Body of pancreas (tissue), 4 donors: ENCODE measurements at regions not wholly inside any gene's neighbourhood (a gene's known extent, or its start where the extent isn't known, plus 50 kb on each side); places are given as distances from the start of the nearest gene placed in this dataset.
"Not testable (repeated sequence)": the region's sequence is repeated elsewhere in the genome, so short reads cannot be mapped to it uniquely, and the experiment has no call there.

Experiments
- ATAC-seq: fragments of 150-250 bp; one replicate; pipeline ENCODE4 v1.9.1; 2016
- DNase-seq, 4 donors: peaks; one replicate each; pipeline ENCODE4 v3.0.0-alpha.2; 2019
- H3K27ac ChIP-seq, 4 donors: fragments of 200-600 bp; sonication (generic); 1 replicate in 3 of 4; 2 replicates in 1 of 4; pipeline versions ENCODE4 v1.5.1 to v1.6.1; 2016 to 2019; ENCODE audit warnings: mild to moderate bottlenecking in 1 of 4, mixed read lengths in 1 of 4, moderate library complexity in 1 of 4
- H3K27me3 ChIP-seq, 2 donors: fragments of 200-600 bp; sonication (generic); one replicate each; pipeline ENCODE4 v1.6.0; 2016; ENCODE audit warnings: mild to moderate bottlenecking in 1 of 2
- H3K36me3 ChIP-seq, 2 donors: fragments of 200-600 bp; sonication (generic); replicated peaks in 1 of 2; 2 replicates each; pipeline ENCODE4 v1.5.1; 2016; ENCODE audit warnings: low read depth in 2 of 2; ENCODE audit not compliant: insufficient read depth in 1 of 2
- H3K4me1 ChIP-seq: fragments of 200-600 bp; sonication (generic); one replicate; pipeline ENCODE4 v1.6.0; 2016
- H3K4me3 ChIP-seq, 2 donors: fragments of 200-600 bp; sonication (generic); 1 replicate in 1 of 2; 2 replicates in 1 of 2; pipeline ENCODE4 v1.5.1; 2016 to 2019
- H3K9me3 ChIP-seq, 3 donors: fragments of 200-600 bp; sonication (generic); 1 replicate in 2 of 3; 2 replicates in 1 of 3; pipeline ENCODE4 v1.5.1; 2016
- POLR2A ChIP-seq, 3 donors: fragments of 450-650 bp; IDR thresholded peaks; one replicate each; pipeline ENCODE4 v1.6.1; 2016; ENCODE audit warnings: antibody characterized with exemption in 3 of 3, mild to moderate bottlenecking in 2 of 3
- WGBS, 2 donors: methylation state at CpG; one replicate each; pipeline ENCODE4 v1.1.5; 2017; 5-methylcytosine and 5-hydroxymethylcytosine counted together
- intact Hi-C: fragments of 100-400 bp; cut with DNase I; formaldehyde crosslinking; loops from one replicate; pipeline ENCODE4 v1.15.1; 2023
- TF ChIP-seq, protein P1 (sequence below), 7 experiments: fragments of 450-650 bp in 4 of 7; fragments of 200-600 bp in 3 of 7; sonication (generic) in 3 of 7; IDR thresholded peaks; one replicate each; pipeline ENCODE4 v1.5.1; 2016 to 2019; ENCODE audit warnings: antibody characterized with exemption in 7 of 7

DNA sequence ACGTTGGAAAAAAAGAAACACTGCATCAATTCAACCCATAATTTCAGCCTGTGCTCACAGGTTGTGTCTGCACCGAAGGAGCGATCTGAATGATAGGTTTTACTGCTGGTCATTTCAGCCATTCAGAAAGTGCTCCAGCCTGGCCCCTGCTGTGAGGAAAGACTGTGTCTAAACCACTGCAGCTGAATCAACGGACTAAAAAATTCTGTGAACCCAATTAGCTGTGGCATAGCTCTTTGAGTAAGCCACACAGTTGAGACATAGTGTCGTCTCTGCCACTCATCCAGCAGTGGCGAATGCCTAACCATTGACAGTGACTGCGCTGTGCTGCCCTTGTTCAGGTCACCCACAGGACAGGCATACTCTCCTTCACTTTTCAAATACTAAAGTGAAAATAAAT, 179.8 kb downstream of the COG6 start:
- no peaks in the 10 kb centered on the region for H3K36me3 ChIP-seq
- TF ChIP-seq POLR2A (IDR thresholded peaks at IDR 0.05), result no peak
- TF ChIP-seq, protein P1, sequence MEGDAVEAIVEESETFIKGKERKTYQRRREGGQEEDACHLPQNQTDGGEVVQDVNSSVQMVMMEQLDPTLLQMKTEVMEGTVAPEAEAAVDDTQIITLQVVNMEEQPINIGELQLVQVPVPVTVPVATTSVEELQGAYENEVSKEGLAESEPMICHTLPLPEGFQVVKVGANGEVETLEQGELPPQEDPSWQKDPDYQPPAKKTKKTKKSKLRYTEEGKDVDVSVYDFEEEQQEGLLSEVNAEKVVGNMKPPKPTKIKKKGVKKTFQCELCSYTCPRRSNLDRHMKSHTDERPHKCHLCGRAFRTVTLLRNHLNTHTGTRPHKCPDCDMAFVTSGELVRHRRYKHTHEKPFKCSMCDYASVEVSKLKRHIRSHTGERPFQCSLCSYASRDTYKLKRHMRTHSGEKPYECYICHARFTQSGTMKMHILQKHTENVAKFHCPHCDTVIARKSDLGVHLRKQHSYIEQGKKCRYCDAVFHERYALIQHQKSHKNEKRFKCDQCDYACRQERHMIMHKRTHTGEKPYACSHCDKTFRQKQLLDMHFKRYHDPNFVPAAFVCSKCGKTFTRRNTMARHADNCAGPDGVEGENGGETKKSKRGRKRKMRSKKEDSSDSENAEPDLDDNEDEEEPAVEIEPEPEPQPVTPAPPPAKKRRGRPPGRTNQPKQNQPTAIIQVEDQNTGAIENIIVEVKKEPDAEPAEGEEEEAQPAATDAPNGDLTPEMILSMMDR (IDR thresholded peaks at IDR 0.05), result no peak
- H3K4me1 ChIP-seq, result no peaks in the 10 kb centered on the region
- ATAC-seq, result no peak
- H3K27ac ChIP-seq, result no peak overlapping the region
- H3K9me3 ChIP-seq, result no peaks in the 10 kb centered on the region
- H3K27me3 ChIP-seq, result no peaks in the 10 kb centered on the region
- no peak for DNase-seq
- no peak overlapping the region for H3K4me3 ChIP-seq
- WGBS, 2 donors, result 51 to 54% methylated on average over 7 of the region's 7 CpGs
- intact Hi-C loops, result no loop called here

DNA sequence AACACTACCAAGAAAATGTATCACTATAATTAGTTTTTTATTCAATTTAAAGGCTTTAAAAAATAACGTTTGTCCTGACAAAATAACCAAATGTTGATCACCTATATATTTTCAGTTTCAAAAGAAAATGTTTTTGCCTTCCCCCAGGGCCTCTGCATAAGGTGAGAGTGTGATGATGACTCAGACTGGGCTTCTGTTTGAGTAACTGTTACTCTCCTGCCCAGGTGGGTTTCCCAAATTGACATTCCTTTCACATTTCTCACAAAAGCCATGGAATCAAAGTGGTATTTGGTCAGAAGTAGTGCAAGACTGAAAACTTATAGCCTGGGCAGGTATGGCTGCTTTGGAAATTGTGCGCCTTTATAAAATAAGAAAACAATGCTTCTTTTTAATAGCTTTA, 180.6 kb downstream of the COG6 start:
- H3K4me1 ChIP-seq, result no peaks in the 10 kb centered on the region
- H3K4me3 ChIP-seq, result no peak overlapping the region
- WGBS, 2 donors, result 59% methylated on average over 2 of the region's 2 CpGs
- intact Hi-C loops, result no loop called here
- H3K27ac ChIP-seq, result no peak overlapping the region
- H3K9me3 ChIP-seq, result no peaks in the 10 kb centered on the region
- no peaks in the 10 kb centered on the region for H3K27me3 ChIP-seq
- DNase-seq (no peak), ATAC-seq (no peak)
- no peaks in the 10 kb centered on the region for H3K36me3 ChIP-seq
- TF ChIP-seq, protein P1 (IDR thresholded peaks at IDR 0.05), result no peak
- no peak for TF ChIP-seq POLR2A (IDR thresholded peaks at IDR 0.05)

DNA sequence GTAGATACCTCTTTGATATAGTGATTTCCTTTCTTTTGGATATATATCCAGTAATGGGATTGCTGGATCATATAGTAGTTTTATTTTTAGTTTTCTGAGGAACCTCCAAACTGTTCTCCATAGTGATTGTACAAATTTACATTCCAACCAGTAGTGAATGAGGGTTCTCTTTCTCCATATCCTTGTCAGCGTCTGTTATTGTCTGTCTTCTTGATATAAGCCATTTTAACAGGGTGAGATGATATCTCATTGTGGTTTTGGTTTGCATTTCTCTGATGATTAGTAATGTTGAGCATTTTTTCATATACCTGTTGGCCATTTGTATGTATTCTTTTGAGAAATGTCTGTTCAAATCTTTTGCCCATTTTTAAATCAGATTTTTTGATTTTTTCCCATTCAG, 182.4 kb downstream of the COG6 start:
- H3K9me3 ChIP-seq, intact Hi-C loops, H3K4me3 ChIP-seq, H3K4me1 ChIP-seq, ATAC-seq, H3K27me3 ChIP-seq, H3K36me3 ChIP-seq, DNase-seq, H3K27ac ChIP-seq: not testable (repeated sequence)
- 76 to 82% methylated on average over 1 of the region's 1 CpG for WGBS, 2 donors

DNA sequence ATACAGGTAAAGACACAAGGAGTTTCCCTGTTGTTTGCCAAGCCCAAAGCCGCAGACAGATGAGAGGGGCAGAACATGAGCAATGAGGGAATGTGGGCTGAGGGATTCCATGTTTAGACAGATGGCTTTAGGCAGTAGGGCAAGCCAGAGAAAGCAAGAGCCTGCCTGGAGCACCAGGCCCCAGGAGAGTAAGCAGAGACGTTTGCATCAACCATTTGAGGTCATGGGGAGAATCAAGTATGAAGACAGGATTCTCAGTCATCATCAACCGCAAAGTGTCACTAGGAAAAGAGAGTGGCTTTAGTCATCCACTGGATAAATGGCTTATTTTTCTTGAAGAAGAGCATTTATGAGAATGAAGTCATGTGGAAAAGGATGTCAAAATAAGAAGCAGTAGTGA, 184.7 kb downstream of the COG6 start:
- WGBS, 2 donors, result 67 to 79% methylated on average over 3 of the region's 3 CpGs
- Histone ChIP-seq H3K36me3 (no peaks in the 10 kb centered on the region), H3K27ac (no peak overlapping the region), H3K4me1 (no peaks in the 10 kb centered on the region), H3K9me3 (no peaks in the 10 kb centered on the region), H3K27me3 (no peaks in the 10 kb centered on the region), H3K4me3 (no peak overlapping the region)
- intact Hi-C loops, result no loop called here
- DNase-seq, result no peak
- no peak for ATAC-seq
- TF ChIP-seq, protein P1 (IDR thresholded peaks at IDR 0.05), result no peak
- no peak for TF ChIP-seq POLR2A (IDR thresholded peaks at IDR 0.05)

DNA sequence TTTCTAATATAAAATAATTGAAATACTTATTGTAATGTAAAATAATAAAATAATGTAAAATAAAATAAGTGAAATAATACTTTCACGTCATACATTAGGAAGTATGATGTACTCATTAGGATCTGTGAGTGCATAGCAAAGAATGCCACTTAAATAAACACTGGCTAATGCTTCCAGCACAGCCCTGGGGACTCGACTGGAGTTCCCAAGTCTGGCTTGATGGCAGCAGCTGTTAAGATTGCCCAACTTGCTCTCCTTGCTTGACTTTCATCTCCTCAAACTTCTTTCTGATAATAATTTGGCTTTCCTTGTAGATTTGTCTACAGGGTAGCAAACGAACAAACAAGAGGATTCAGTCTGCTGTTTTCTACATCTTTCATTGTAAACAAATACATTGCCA, 191.9 kb downstream of the COG6 start:
- intact Hi-C loops, result no loop called here
- H3K27me3 ChIP-seq, result no peaks in the 10 kb centered on the region
- H3K4me3 ChIP-seq, result no peak overlapping the region
- no peak overlapping the region for H3K27ac ChIP-seq
- ATAC-seq (no peak), DNase-seq (no peak)
- TF ChIP-seq, protein P1 (IDR thresholded peaks at IDR 0.05), result no peak
- no peak for TF ChIP-seq POLR2A (IDR thresholded peaks at IDR 0.05)
- H3K36me3 ChIP-seq, result no peaks in the 10 kb centered on the region
- H3K9me3 ChIP-seq, result no peaks in the 10 kb centered on the region
- no peaks in the 10 kb centered on the region for H3K4me1 ChIP-seq
- WGBS, 2 donors, result 48 to 53% methylated on average over 3 of the region's 3 CpGs
